ENCODE measurements at regions not wholly inside any gene's neighbourhood (a gene's known extent, or its start where the extent isn't known, plus 50 kb on each side); places are given as distances from the start of the nearest gene placed in this dataset.

DNA sequence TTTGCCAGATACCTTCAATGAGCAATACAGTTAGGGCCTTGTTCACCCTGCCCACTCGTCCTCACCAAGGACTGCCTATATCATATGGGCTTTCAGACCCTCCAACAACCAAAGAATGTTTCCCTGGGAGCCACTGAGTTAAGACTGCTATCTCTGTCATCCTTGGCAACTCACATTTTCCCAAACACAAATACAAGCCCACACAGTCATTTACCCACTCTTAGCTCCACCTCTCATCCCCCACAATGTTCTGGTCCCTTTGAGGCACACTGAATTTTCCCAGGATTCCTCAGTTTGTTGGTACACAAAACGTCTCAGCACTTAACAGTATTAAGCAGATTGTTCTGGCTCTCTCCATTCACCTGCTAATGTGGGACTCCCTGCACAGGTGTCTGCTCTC lies 204.6 kb downstream of the TLE3 start:
- DNase-seq (ENCODE audit: low spot score): no peak

DNA sequence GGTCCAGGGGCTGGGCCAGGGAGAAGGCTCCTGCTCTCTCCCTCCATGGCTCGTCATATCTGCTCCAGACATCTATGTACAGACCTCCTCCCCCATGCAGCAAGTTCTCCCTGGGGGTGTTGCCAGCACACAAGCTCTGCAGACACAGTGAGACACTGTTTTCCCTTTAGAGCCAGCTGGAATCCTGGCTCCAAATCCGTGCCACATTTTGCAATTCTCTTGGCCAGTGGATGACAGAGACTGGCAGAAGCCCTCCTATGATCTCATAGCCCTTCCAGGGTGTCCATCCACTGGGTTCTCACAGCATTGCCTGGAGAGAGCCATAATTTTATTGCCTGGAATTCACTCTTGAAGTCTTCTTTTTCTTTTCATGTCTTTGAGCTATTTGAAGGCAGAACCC lies 203.9 kb downstream of the TLE3 start:
- Histone ChIP-seq H3K4me1 (ENCODE audit: control insufficient read depth in 4 of 4, insufficient read depth in 4 of 4, low read length in 3 of 4) (no peaks in the 10 kb centered on the region), H3K36me3 (ENCODE audit: control insufficient read depth in 4 of 4, insufficient read depth in 3 of 4, low read depth in 1 of 4, low read length in 3 of 4) (no peaks in the 10 kb centered on the region), H3K27me3 (ENCODE audit: control insufficient read depth in 4 of 4, insufficient read depth in 4 of 4, low read length in 3 of 4) (peaks cover 0 to 9% (median 0%) of the 10 kb centered on the region in 4 donors), H3K9ac (ENCODE audit: low read depth in 1 of 2, low read length in 2 of 2) (no peak overlapping the region), H3K9me3 (ENCODE audit: control insufficient read depth in 4 of 4, low read length in 3 of 4) (no peaks in the 10 kb centered on the region), H3K27ac (ENCODE audit: low read depth in 1 of 2, low read length in 2 of 2) (no peak overlapping the region), H3K4me3 (ENCODE audit: low read depth in 1 of 3, low read length in 3 of 3) (no peak overlapping the region)
- no peak for DNase-seq (ENCODE audit: low spot score)
- TF ChIP-seq NR2F2 (IDR thresholded peaks at IDR 0.05) (no peak), FOXA2 (IDR thresholded peaks at IDR 0.05) (no peak), HNF4A (conservative IDR thresholded peaks at IDR 0.05) (no peak)
- 35% methylated on average over 2 of the region's 2 CpGs for WGBS

More for the DNA sequence above, 204.6 kb downstream of the TLE3 start:
- Histone ChIP-seq H3K4me1 (ENCODE audit: control insufficient read depth in 4 of 4, insufficient read depth in 4 of 4, low read length in 3 of 4) (no peaks in the 10 kb centered on the region), H3K36me3 (ENCODE audit: control insufficient read depth in 4 of 4, insufficient read depth in 3 of 4, low read depth in 1 of 4, low read length in 3 of 4) (no peaks in the 10 kb centered on the region), H3K27ac (ENCODE audit: low read depth in 1 of 2, low read length in 2 of 2) (no peak overlapping the region), H3K9ac (ENCODE audit: low read depth in 1 of 2, low read length in 2 of 2) (no peak overlapping the region), H3K4me3 (ENCODE audit: low read depth in 1 of 3, low read length in 3 of 3) (no peak overlapping the region), H3K9me3 (ENCODE audit: control insufficient read depth in 4 of 4, low read length in 3 of 4) (no peaks in the 10 kb centered on the region), H3K27me3 (ENCODE audit: control insufficient read depth in 4 of 4, insufficient read depth in 4 of 4, low read length in 3 of 4) (peaks cover 0 to 9% (median 0%) of the 10 kb centered on the region in 4 donors)
- TF ChIP-seq HNF4G (IDR thresholded peaks at IDR 0.05) (no peak), NR2F2 (IDR thresholded peaks at IDR 0.05) (no peak), GABPA (IDR thresholded peaks at IDR 0.05 in 1 of 2, conservative IDR thresholded peaks at IDR 0.05 in 1 of 2) (no peak), TAF1 (conservative IDR thresholded peaks at IDR 0.05) (no peak), YY1 (IDR thresholded peaks at IDR 0.05) (no peak), RAD21 (IDR thresholded peaks at IDR 0.05) (no peak), HNF4A (conservative IDR thresholded peaks at IDR 0.05) (no peak), FOXA1 (IDR thresholded peaks at IDR 0.05) (no peak), JUND (IDR thresholded peaks at IDR 0.05) (no peak), FOXA2 (IDR thresholded peaks at IDR 0.05) (no peak), EGR1 (IDR thresholded peaks at IDR 0.05; ENCODE audit: low read depth in 2 of 2) (no peak)
- TF ChIP-seq, protein P1, sequence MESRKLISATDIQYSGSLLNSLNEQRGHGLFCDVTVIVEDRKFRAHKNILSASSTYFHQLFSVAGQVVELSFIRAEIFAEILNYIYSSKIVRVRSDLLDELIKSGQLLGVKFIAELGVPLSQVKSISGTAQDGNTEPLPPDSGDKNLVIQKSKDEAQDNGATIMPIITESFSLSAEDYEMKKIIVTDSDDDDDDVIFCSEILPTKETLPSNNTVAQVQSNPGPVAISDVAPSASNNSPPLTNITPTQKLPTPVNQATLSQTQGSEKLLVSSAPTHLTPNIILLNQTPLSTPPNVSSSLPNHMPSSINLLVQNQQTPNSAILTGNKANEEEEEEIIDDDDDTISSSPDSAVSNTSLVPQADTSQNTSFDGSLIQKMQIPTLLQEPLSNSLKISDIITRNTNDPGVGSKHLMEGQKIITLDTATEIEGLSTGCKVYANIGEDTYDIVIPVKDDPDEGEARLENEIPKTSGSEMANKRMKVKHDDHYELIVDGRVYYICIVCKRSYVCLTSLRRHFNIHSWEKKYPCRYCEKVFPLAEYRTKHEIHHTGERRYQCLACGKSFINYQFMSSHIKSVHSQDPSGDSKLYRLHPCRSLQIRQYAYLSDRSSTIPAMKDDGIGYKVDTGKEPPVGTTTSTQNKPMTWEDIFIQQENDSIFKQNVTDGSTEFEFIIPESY (IDR thresholded peaks at IDR 0.05): no peak
- TF ChIP-seq, protein P2, sequence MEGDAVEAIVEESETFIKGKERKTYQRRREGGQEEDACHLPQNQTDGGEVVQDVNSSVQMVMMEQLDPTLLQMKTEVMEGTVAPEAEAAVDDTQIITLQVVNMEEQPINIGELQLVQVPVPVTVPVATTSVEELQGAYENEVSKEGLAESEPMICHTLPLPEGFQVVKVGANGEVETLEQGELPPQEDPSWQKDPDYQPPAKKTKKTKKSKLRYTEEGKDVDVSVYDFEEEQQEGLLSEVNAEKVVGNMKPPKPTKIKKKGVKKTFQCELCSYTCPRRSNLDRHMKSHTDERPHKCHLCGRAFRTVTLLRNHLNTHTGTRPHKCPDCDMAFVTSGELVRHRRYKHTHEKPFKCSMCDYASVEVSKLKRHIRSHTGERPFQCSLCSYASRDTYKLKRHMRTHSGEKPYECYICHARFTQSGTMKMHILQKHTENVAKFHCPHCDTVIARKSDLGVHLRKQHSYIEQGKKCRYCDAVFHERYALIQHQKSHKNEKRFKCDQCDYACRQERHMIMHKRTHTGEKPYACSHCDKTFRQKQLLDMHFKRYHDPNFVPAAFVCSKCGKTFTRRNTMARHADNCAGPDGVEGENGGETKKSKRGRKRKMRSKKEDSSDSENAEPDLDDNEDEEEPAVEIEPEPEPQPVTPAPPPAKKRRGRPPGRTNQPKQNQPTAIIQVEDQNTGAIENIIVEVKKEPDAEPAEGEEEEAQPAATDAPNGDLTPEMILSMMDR (IDR thresholded peaks at IDR 0.05; ENCODE audit: low read depth, low read length, missing input control): no peak
- TF ChIP-seq, protein P3, sequence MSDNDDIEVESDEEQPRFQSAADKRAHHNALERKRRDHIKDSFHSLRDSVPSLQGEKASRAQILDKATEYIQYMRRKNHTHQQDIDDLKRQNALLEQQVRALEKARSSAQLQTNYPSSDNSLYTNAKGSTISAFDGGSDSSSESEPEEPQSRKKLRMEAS (IDR thresholded peaks at IDR 0.05): no peak
- TF ChIP-seq, protein P4, sequence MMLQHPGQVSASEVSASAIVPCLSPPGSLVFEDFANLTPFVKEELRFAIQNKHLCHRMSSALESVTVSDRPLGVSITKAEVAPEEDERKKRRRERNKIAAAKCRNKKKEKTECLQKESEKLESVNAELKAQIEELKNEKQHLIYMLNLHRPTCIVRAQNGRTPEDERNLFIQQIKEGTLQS (IDR thresholded peaks at IDR 0.05): no peak
- WGBS: 38% methylated on average over 2 of the region's 2 CpGs

DNA sequence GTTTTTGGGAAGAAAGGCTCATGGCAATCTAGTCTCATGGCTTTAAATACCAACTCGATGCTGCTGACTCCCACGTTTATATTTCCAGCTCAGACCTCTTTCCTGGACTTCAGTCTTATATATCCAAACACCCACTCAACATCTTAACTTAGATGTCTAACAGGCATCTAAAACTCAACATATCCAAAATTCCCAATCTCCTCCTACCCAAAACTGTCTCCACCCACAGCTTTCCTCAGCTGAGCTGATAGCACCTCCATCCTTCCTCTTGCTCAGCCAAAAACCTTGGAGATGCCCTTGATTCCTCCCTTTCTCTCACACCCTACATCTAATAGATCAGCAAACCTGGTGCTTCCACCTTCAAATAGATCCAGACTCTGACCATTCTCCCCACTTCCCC lies 202.5 kb downstream of the TLE3 start:
- WGBS: 65% methylated on average over 2 of the region's 2 CpGs
- Histone ChIP-seq H3K27me3 (ENCODE audit: control insufficient read depth in 4 of 4, insufficient read depth in 4 of 4, low read length in 3 of 4) (peaks cover 0 to 9% (median 0%) of the 10 kb centered on the region in 4 donors), H3K9ac (ENCODE audit: low read depth in 1 of 2, low read length in 2 of 2) (no peak overlapping the region), H3K4me3 (ENCODE audit: low read depth in 1 of 3, low read length in 3 of 3) (no peak overlapping the region), H3K9me3 (ENCODE audit: control insufficient read depth in 4 of 4, low read length in 3 of 4) (no peaks in the 10 kb centered on the region), H3K4me1 (ENCODE audit: control insufficient read depth in 4 of 4, insufficient read depth in 4 of 4, low read length in 3 of 4) (no peaks in the 10 kb centered on the region), H3K36me3 (ENCODE audit: control insufficient read depth in 4 of 4, insufficient read depth in 3 of 4, low read depth in 1 of 4, low read length in 3 of 4) (no peaks in the 10 kb centered on the region), H3K27ac (ENCODE audit: low read depth in 1 of 2, low read length in 2 of 2) (no peak overlapping the region)
- TF ChIP-seq HNF4A (conservative IDR thresholded peaks at IDR 0.05) (no peak), JUND (IDR thresholded peaks at IDR 0.05) (no peak), RAD21 (IDR thresholded peaks at IDR 0.05) (no peak)
- TF ChIP-seq, protein P2 (IDR thresholded peaks at IDR 0.05; ENCODE audit: low read depth, low read length, missing input control): no peak
- no peak for DNase-seq (ENCODE audit: low spot score)

All from liver (tissue), 8 donors.